Osteoblast (primary cell): ENCODE measurements at regions not wholly inside any gene's neighbourhood (a gene's known extent, or its start where the extent isn't known, plus 50 kb on each side); places are given as distances from the start of the nearest gene placed in this dataset.

Source experiments
- DNase-seq: peaks from one replicate; pipeline ENCODE4 v3.0.0; 2011; ENCODE audit warnings: low spot score, mixed read lengths; ENCODE audit not compliant: insufficient read length; ENCODE audit errors: missing footprints
- H2AFZ ChIP-seq: 2 replicates; pipeline ENCODE4 v1.6.0; 2011; ENCODE audit warnings: mild to moderate bottlenecking, low read length
- H3K27ac ChIP-seq: 2 replicates; pipeline ENCODE4 v1.5.1; 2011; ENCODE audit warnings: mild to moderate bottlenecking, low read depth, low read length, moderate library complexity
- H3K27me3 ChIP-seq: 2 replicates; pipeline ENCODE4 v1.6.0; 2012; ENCODE audit warnings: mild to moderate bottlenecking, control low read depth, inconsistent platforms, low read length, moderate library complexity; ENCODE audit not compliant: insufficient read depth
- H3K36me3 ChIP-seq: 2 replicates; pipeline ENCODE4 v1.5.1; 2011; ENCODE audit warnings: mild to moderate bottlenecking, low read length, control low read depth, moderate library complexity; ENCODE audit not compliant: insufficient read depth
- H3K4me1 ChIP-seq: 2 replicates; pipeline ENCODE4 v1.5.1; 2011; ENCODE audit warnings: mild to moderate bottlenecking, low read length, control low read depth, moderate library complexity; ENCODE audit not compliant: insufficient read depth
- H3K4me2 ChIP-seq: 2 replicates; pipeline ENCODE4 v1.6.0; 2011; ENCODE audit warnings: mild to moderate bottlenecking, low read length; ENCODE audit not compliant: insufficient read depth
- H3K4me3 ChIP-seq: fragments of 200-600 bp; sonication (generic); 3 replicates; pipeline ENCODE4 v1.5.1; 2012; ENCODE audit warnings: mild to moderate bottlenecking, low read length, inconsistent platforms; ENCODE audit not compliant: insufficient read depth
- H3K79me2 ChIP-seq: 2 replicates; pipeline ENCODE4 v1.6.0; 2012; ENCODE audit warnings: mild to moderate bottlenecking, low read length, control low read depth, inconsistent platforms; ENCODE audit not compliant: insufficient read depth
- H3K9me3 ChIP-seq: 2 replicates; pipeline ENCODE4 v1.5.1; 2011; ENCODE audit warnings: low read depth, low read length, control low read depth
- H4K20me1 ChIP-seq: 2 replicates; pipeline ENCODE4 v1.6.0; 2012; ENCODE audit warnings: mild to moderate bottlenecking, low read length, control low read depth; ENCODE audit not compliant: insufficient read depth
- CTCF ChIP-seq: IDR thresholded peaks from 2 replicates; pipeline ENCODE4 v1.5.1; 2011; ENCODE audit warnings: mild to moderate bottlenecking, low read depth, low read length, moderate library complexity; ENCODE audit errors: extremely low read depth

- no peaks in the 10 kb centered on the region for H3K27me3 ChIP-seq
- no peak overlapping the region for H2AFZ ChIP-seq
- H3K4me2 ChIP-seq = no peak overlapping the region
- TF ChIP-seq CTCF = no peak
- no peak for DNase-seq
- no peaks in the 10 kb centered on the region for H3K36me3 ChIP-seq
- H3K27ac ChIP-seq = no peak overlapping the region
- H3K79me2 ChIP-seq = no peaks in the 10 kb centered on the region
- no peaks in the 10 kb centered on the region for H3K9me3 ChIP-seq
- H3K4me3 ChIP-seq = no peak overlapping the region
- no peaks in the 10 kb centered on the region for H4K20me1 ChIP-seq
- H3K4me1 ChIP-seq = no peaks in the 10 kb centered on the region
Observed at GRCh38 chr9:24846248-24846912, 300.7 kb upstream of the IZUMO3 start.

GRCh38 chr9:24844217-24844616 is 298.5 kb upstream of the IZUMO3 start:
- Histone ChIP-seq H3K27me3 (no peaks in the 10 kb centered on the region), H3K9me3 (no peaks in the 10 kb centered on the region), H4K20me1 (no peaks in the 10 kb centered on the region), H3K36me3 (no peaks in the 10 kb centered on the region), H3K4me3 (no peak overlapping the region), H3K27ac (no peak overlapping the region), H3K79me2 (no peaks in the 10 kb centered on the region), H3K4me2 (no peak overlapping the region), H3K4me1 (no peaks in the 10 kb centered on the region), H2AFZ (no peak overlapping the region)
- no peak for DNase-seq
- no peak for TF ChIP-seq CTCF

GRCh38 chr9:24841993-24842392 is 296.3 kb upstream of the IZUMO3 start:
- Histone ChIP-seq H3K27me3 (no peaks in the 10 kb centered on the region), H3K4me2 (no peak overlapping the region), H3K27ac (no peak overlapping the region), H3K4me3 (no peak overlapping the region), H3K4me1 (no peaks in the 10 kb centered on the region), H2AFZ (no peak overlapping the region), H3K9me3 (no peaks in the 10 kb centered on the region), H3K79me2 (no peaks in the 10 kb centered on the region), H4K20me1 (no peaks in the 10 kb centered on the region), H3K36me3 (no peaks in the 10 kb centered on the region)
- no peak for DNase-seq
- TF ChIP-seq CTCF = no peak

GRCh38 chr9:24832307-24832706 is 286.6 kb upstream of the IZUMO3 start:
- H3K36me3 ChIP-seq = no peaks in the 10 kb centered on the region
- H3K27me3 ChIP-seq = no peaks in the 10 kb centered on the region
- H3K9me3 ChIP-seq = peaks cover 2% of the 10 kb centered on the region
- H3K4me3 ChIP-seq = no peak overlapping the region
- H4K20me1 ChIP-seq = no peaks in the 10 kb centered on the region
- no peak overlapping the region for H3K4me2 ChIP-seq
- no peak overlapping the region for H3K27ac ChIP-seq
- DNase-seq = no peak
- TF ChIP-seq CTCF = no peak
- no peaks in the 10 kb centered on the region for H3K4me1 ChIP-seq
- H3K79me2 ChIP-seq = no peaks in the 10 kb centered on the region
- H2AFZ ChIP-seq = no peak overlapping the region
